DND-41 (cell line): ENCODE measurements at regions not wholly inside any gene's neighbourhood (a gene's known extent, or its start where the extent isn't known, plus 50 kb on each side); places are given as distances from the start of the nearest gene placed in this dataset.

Source experiments
- ATAC-seq: fragments of 200-7000 bp; cut with Tn5 transposase; 3 replicates; pipeline ENCODE4 v1.9.1; 2021; ENCODE audit warnings: low read depth; ENCODE audit not compliant: insufficient read depth
- DNase-seq: peaks from one replicate; pipeline ENCODE4 v3.0.0-alpha.2; 2020
- H2AFZ ChIP-seq: 2 replicates; pipeline ENCODE4 v1.6.0; 2012; ENCODE audit warnings: low read depth, low read length
- H3K27ac ChIP-seq: 2 replicates; pipeline ENCODE4 v1.5.1; 2012; ENCODE audit warnings: low read length, inconsistent platforms
- H3K27me3 ChIP-seq: fragments of 200-600 bp; sonication (generic); 2 replicates; pipeline ENCODE4 v1.6.0; 2012; ENCODE audit warnings: low read length, mild to moderate bottlenecking, inconsistent platforms; ENCODE audit not compliant: insufficient read depth, poor library complexity
- H3K36me3 ChIP-seq: 2 replicates; pipeline ENCODE4 v1.5.1; 2012; ENCODE audit warnings: low read length, inconsistent platforms; ENCODE audit not compliant: insufficient read depth
- H3K4me1 ChIP-seq: 2 replicates; pipeline ENCODE4 v1.5.1; 2012; ENCODE audit warnings: mild to moderate bottlenecking, low read length; ENCODE audit not compliant: insufficient read depth
- H3K4me2 ChIP-seq: 2 replicates; pipeline ENCODE4 v1.6.0; 2012; ENCODE audit warnings: mild to moderate bottlenecking, moderate library complexity, low read length, inconsistent platforms; ENCODE audit not compliant: insufficient read depth
- H3K4me3 ChIP-seq, 2 experiments: fragments of 200-600 bp in 1 of 2; shearing (Covaris generic) in 1 of 2; 2 replicates each; pipeline ENCODE4 v1.5.1; 2012 to 2016; ENCODE audit warnings: inconsistent platforms in 2 of 2, low read length in 2 of 2, mild to moderate bottlenecking in 2 of 2, low read depth in 1 of 2, moderate library complexity in 1 of 2
- H3K79me2 ChIP-seq: 2 replicates; pipeline ENCODE4 v1.6.0; 2012; ENCODE audit warnings: low read length, inconsistent platforms; ENCODE audit not compliant: insufficient read depth
- H3K9ac ChIP-seq: 2 replicates; pipeline ENCODE4 v1.6.0; 2012; ENCODE audit warnings: low read depth, mild to moderate bottlenecking, inconsistent platforms, low read length, moderate library complexity
- H3K9me3 ChIP-seq: 2 replicates; pipeline ENCODE4 v1.5.1; 2012; ENCODE audit warnings: low read length, moderate library complexity, mild to moderate bottlenecking, inconsistent platforms; ENCODE audit not compliant: insufficient read depth, severe bottlenecking
- H4K20me1 ChIP-seq: 2 replicates; pipeline ENCODE4 v1.6.0; 2012; ENCODE audit warnings: low read length; ENCODE audit not compliant: insufficient read depth
- CTCF ChIP-seq: IDR thresholded peaks from 2 replicates; pipeline ENCODE4 v1.5.1; 2012; ENCODE audit warnings: borderline replicate concordance, low read length, moderate library complexity, mild to moderate bottlenecking; ENCODE audit not compliant: poor library complexity, severe bottlenecking; ENCODE audit errors: extremely low read depth
- EZH2 ChIP-seq: IDR thresholded peaks from 3 replicates; pipeline ENCODE4 v1.6.1; 2012; ENCODE audit warnings: borderline replicate concordance, low read depth, mild to moderate bottlenecking, moderate library complexity, low read length, inconsistent platforms; ENCODE audit not compliant: severe bottlenecking

- Histone ChIP-seq H3K27ac (no peak overlapping the region), H3K4me3 (no peak overlapping the region), H3K27me3 (no peaks in the 10 kb centered on the region), H3K79me2 (no peaks in the 10 kb centered on the region), H3K4me2 (no peak overlapping the region), H2AFZ (no peak overlapping the region), H3K9ac (no peak overlapping the region), H3K9me3 (peaks cover 31% of the 10 kb centered on the region), H4K20me1 (no peaks in the 10 kb centered on the region), H3K4me1 (no peaks in the 10 kb centered on the region; the same call in 1 of the 2 replicates), H3K36me3 (no peaks in the 10 kb centered on the region)
- TF ChIP-seq CTCF (no peak), EZH2 (no peak)
- no peak for DNase-seq
- ATAC-seq: peak; percentile 82
Measured at GRCh38 chr16:35651841-35652240, 2192.4 kb downstream of the TP53TG3F start.

- H3K27me3 ChIP-seq: no peaks in the 10 kb centered on the region
- no peak overlapping the region for H3K4me2 ChIP-seq
- no peak for TF ChIP-seq CTCF
- TF ChIP-seq EZH2: no peak
- no peaks in the 10 kb centered on the region for H3K36me3 ChIP-seq
- ATAC-seq: no peak
- no peaks in the 10 kb centered on the region for H4K20me1 ChIP-seq
- no peaks in the 10 kb centered on the region for H3K79me2 ChIP-seq
- H2AFZ ChIP-seq: no peak overlapping the region
- no peaks in the 10 kb centered on the region for H3K4me1 ChIP-seq
- no peak for DNase-seq
- H3K9me3 ChIP-seq: peaks cover 28% of the 10 kb centered on the region
- no peak overlapping the region for H3K27ac ChIP-seq
- no peak overlapping the region for H3K4me3 ChIP-seq
- H3K9ac ChIP-seq: no peak overlapping the region
Measured at GRCh38 chr16:35664091-35664693, 2204.8 kb downstream of the TP53TG3F start.

- H3K9ac ChIP-seq: no peak overlapping the region
- H3K4me2 ChIP-seq: no peak overlapping the region
- no peak overlapping the region for H3K27ac ChIP-seq
- no peaks in the 10 kb centered on the region for H3K79me2 ChIP-seq
- DNase-seq: no peak
- H3K4me3 ChIP-seq: no peak overlapping the region
- no peak for ATAC-seq
- H3K27me3 ChIP-seq: no peaks in the 10 kb centered on the region
- no peaks in the 10 kb centered on the region for H3K36me3 ChIP-seq
- no peaks in the 10 kb centered on the region for H4K20me1 ChIP-seq
- TF ChIP-seq CTCF: no peak
- no peak for TF ChIP-seq EZH2
- peaks cover 58% of the 10 kb centered on the region for H3K9me3 ChIP-seq
- H2AFZ ChIP-seq: no peak overlapping the region
- H3K4me1 ChIP-seq: no peaks in the 10 kb centered on the region
Measured at GRCh38 chr16:35685085-35685484, 2225.7 kb downstream of the TP53TG3F start.
